RCC 7860 (cell line): ENCODE measurements at regions not wholly inside any gene's neighbourhood (a gene's known extent, or its start where the extent isn't known, plus 50 kb on each side); places are given as distances from the start of the nearest gene placed in this dataset.

Experiments
- DNase-seq: peaks from one replicate; pipeline ENCODE4 v3.0.0-alpha.2; 2015; ENCODE audit warnings: low spot score
- FAIRE-seq: peaks from 2 replicates; lab custom pipeline; 2012; peaks lifted over from hg19 to GRCh38; lab: Jason Lieb, UNC

DNA sequence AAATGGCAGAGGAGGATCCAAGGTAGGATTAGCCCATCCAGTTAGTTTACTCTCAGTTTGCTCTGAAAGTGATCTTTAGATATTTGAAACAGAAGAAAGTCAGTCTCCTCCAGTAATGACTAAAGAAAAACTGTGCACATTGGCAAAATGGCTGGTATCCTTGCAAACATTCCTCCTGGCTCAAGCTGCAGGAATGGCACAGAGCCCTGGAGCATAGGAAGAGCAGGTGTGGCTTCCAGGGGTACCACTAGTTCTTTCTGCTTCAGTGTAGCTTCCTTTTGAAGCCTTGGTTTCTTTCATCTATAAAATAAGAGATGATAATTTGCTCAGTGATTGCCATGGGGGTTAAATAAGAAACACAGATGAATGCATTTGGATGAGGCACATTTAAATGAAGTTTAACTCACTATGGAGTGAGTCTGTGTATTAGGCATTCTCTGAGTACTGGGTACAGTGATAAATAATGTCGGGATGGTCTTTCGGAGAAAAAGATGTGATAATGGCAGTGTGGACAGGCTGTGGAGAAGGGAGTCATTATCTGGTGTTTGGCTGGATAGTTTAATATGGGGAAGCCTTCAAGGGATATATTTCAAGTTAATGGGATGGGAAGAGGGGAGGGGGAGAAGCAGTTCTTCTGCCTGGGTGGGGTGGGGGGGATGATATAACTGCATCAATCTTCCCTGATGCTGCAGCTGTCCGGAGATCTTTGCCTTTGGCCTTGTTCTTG lies 217.3 kb upstream of the KLF4 start:
- no peak for FAIRE-seq

GRCh38 chr9:107705521-107705920 lies 216.0 kb upstream of the KLF4 start:
- no peak for DNase-seq
- FAIRE-seq: no peak

More for the DNA sequence above, 217.3 kb upstream of the KLF4 start:
- DNase-seq: no peak

DNA sequence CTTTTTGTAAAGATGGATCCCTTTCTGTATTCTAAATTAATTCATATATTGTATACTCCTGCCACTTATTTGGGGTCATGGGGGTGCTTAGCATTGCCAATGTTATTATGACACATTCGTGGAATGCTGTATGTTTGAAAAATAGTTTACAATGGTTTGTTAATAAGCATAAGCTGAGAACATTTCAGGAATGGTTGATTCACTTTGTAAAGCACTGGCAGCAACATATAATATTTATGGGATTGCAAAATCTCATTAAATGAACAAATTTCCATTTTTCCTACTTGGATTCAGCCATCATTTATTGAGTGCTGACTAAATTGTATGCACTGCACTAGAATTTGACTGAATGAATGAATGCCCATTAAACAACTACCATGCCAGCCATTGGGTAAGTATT lies 215.2 kb upstream of the KLF4 start:
- DNase-seq (no peak), FAIRE-seq (no peak)

GRCh38 chr9:107703651-107704050 lies 214.1 kb upstream of the KLF4 start:
- FAIRE-seq: no peak

GRCh38 chr9:107700847-107701246 lies 211.3 kb upstream of the KLF4 start:
- DNase-seq: no peak
- no peak for FAIRE-seq

More at GRCh38 chr9:107703651-107704050, 214.1 kb upstream of the KLF4 start:
- DNase-seq: no peak

- FAIRE-seq: no peak
- DNase-seq: no peak
Measured at GRCh38 chr9:107699231-107699630, 209.7 kb upstream of the KLF4 start.

DNA sequence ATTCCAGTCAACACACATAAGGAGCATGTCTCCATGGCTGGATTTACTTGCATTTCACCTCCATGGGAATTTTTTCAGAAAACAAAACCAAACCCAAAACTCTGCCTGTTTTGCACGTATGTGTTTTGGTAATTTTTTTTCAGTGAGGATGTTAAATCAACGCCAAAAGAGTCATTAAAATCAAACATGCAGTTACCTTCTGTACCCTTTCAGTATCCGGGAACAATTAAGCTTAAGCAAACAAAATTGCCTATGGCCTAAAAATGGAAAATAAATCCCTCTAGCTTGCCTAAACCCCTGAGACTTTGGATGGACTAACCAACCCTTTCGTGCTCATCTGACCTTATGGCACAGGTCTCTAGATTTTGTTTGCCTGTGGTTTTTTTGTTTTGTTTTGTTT lies 209.2 kb upstream of the KLF4 start:
- DNase-seq: no peak
- no peak for FAIRE-seq

DNA sequence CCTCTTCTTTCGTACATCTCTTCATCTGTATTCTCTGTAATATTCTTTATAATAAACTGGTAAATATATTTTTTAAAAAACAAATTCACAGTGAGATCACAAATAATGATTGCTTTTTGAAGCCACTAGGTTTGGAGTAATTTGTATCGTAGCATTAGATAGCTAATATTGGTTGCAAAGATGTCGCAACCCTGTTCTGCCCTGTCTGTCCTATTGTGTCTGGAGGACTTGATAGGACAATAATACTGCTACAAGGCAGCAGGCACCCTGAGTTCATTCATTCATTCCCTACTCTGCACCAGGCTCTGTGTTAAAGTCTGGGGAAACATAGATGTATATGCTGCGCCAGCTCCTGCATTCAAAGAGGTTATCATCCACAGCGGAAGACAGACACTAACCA lies 206.7 kb upstream of the KLF4 start:
- DNase-seq: no peak
- FAIRE-seq: no peak

- no peak for DNase-seq
- no peak for FAIRE-seq
Measured at GRCh38 chr9:107694390-107694789, 204.8 kb upstream of the KLF4 start.

- peak; percentile 90 for DNase-seq
- peak; percentile 97 for FAIRE-seq
Measured at GRCh38 chr9:107693625-107694326, 204.2 kb upstream of the KLF4 start.

DNA sequence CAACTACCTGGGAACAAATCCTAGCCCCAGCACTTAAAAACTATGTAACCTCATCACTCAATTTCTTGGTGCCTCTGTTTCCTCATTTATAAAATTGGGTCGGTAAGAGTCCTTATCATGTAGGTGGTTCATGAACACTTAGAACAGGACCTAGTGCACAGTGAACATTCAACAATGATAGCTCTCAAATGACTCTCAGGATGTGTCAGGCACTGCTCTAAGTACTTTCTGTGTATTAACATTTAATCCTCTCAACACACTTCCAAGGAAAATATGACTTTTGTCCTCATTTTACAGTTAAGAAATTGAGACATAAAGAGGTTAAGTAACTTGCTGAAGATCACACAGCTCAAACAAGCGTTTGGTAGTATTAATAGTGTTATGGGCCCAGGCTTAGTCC lies 202.1 kb upstream of the KLF4 start:
- FAIRE-seq (no peak), DNase-seq (no peak)

DNA sequence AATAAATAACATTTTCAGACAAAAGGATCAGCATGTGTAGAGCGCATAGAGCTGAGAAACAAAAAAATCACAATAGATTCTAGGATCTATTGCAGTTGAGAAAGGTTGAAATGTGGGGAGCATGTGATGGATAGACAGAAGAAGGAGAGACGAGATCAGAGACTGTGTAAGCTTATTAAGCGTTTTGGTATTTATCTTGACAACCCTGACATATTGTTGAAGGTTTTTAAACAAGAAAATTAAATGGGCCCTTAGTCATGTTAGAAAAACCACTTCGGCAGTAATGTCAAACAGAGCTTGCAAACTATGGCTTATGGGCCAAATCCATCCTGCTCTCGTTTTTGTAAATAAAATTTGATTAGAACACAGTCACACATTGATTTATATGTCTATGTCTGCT lies 200.5 kb upstream of the KLF4 start:
- DNase-seq (no peak), FAIRE-seq (no peak)

- DNase-seq (no peak), FAIRE-seq (no peak)
Measured at GRCh38 chr9:107688728-107689127, 199.2 kb upstream of the KLF4 start.

GRCh38 chr9:107685901-107686300 lies 196.3 kb upstream of the KLF4 start:
- FAIRE-seq: no peak
- no peak for DNase-seq

DNA sequence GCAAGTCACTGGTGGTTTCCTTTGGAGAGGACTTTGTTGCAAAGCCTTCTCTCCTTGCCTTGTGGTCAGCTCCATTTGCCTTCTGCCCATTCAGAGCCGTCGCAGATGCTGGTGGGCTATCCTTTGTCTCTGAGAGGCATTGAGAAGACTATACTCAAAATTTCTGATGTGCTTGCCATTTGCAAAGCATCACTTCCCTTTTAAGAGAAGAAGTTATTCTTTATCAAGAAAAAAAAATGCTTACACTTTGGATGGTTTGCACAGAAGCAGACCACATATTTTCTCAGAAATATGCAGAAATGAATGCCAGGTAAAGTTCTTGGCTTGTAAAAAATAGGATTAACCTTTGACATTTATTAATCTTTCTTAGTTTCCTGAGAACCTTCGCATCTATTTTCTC lies 195.8 kb upstream of the KLF4 start:
- DNase-seq (no peak), FAIRE-seq (no peak)

DNA sequence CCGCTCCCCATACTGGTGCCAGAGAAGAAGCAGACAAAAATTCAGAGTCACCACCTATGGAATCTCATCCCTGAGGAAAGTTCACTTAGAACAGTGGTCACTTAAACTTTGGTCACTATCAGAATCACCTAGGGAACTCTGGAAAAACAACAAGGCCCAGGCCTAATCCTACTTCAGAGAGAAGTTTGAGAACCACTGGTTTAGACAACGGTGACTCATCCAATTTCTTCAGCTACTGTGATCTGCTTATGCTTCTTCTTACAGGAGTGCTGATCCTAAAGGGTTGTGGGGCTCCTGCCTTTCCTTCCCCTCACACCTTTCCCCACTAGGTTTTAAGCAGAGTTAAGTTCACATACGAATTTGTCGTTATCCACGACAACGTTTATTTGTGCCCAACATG lies 194.7 kb upstream of the KLF4 start:
- FAIRE-seq: no peak
- DNase-seq: peak; percentile 40

DNA sequence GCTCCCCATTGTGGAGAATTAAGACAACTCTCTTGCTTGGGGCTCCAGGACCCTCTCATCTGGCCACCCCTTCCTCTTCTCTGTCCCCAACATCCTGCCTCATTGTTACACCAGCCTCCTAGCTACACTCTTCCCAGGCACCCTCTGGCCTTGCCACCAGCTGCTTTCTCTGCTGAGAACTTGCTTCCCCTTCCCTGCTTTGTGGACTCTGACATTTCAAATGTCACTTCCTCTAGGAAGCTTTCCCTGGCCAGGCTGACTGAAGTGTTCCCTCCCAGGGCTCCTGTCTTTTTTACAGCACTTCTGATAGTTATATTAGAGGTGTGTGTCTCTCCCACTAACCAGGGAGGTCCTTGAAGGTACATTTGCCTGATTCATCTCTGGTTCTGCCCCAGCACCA lies 194.0 kb upstream of the KLF4 start:
- DNase-seq (no peak), FAIRE-seq (no peak)

- no peak for FAIRE-seq
Measured at GRCh38 chr9:107681988-107682387, 192.4 kb upstream of the KLF4 start.

GRCh38 chr9:107675351-107676259 lies 186.0 kb upstream of the KLF4 start:
- FAIRE-seq: no peak
- no peak for DNase-seq

More at GRCh38 chr9:107681988-107682387, 192.4 kb upstream of the KLF4 start:
- DNase-seq: no peak

- FAIRE-seq (no peak), DNase-seq (no peak)
Measured at GRCh38 chr9:107674721-107675277, 185.2 kb upstream of the KLF4 start.
